ENCODE measurements at regions not wholly inside any gene's neighbourhood (a gene's known extent, or its start where the extent isn't known, plus 50 kb on each side); places are given as distances from the start of the nearest gene placed in this dataset.

DNA sequence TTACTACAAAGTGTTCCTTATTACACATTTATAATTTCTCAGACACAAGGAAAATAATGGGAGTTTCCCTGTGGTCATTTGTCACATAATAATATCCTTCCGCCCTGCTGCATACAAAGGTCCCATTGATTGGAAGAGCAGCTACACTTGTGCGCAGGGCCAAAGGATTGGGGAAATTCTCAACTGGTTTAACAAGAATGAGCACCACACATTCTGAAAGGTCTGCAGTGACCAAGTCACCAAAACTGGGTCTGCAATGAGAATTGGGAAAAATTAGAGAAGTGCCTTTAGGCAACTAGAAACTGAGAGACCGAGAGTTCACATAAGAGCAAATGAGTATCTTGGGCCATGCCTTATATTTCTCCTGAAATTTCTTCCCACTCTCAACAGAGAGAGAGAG lies 98.2 kb upstream of the NR2F2 start:
- TF ChIP-seq, protein P1, sequence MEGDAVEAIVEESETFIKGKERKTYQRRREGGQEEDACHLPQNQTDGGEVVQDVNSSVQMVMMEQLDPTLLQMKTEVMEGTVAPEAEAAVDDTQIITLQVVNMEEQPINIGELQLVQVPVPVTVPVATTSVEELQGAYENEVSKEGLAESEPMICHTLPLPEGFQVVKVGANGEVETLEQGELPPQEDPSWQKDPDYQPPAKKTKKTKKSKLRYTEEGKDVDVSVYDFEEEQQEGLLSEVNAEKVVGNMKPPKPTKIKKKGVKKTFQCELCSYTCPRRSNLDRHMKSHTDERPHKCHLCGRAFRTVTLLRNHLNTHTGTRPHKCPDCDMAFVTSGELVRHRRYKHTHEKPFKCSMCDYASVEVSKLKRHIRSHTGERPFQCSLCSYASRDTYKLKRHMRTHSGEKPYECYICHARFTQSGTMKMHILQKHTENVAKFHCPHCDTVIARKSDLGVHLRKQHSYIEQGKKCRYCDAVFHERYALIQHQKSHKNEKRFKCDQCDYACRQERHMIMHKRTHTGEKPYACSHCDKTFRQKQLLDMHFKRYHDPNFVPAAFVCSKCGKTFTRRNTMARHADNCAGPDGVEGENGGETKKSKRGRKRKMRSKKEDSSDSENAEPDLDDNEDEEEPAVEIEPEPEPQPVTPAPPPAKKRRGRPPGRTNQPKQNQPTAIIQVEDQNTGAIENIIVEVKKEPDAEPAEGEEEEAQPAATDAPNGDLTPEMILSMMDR (IDR thresholded peaks at IDR 0.05; ENCODE audit: partially characterized antibody, unreplicated experiment) = no peak
- no peak for DNase-seq
- Mint-ChIP-seq H3K4me3 (ENCODE audit: unreplicated experiment) (no peak overlapping the region), H3K36me3 (ENCODE audit: unreplicated experiment) (no peaks in the 10 kb centered on the region), H3K27ac (ENCODE audit: unreplicated experiment) (no peak overlapping the region), H3K9me3 (ENCODE audit: unreplicated experiment) (no peaks in the 10 kb centered on the region), H3K27me3 (ENCODE audit: unreplicated experiment) (no peaks in the 10 kb centered on the region), H3K4me1 (ENCODE audit: low read depth, unreplicated experiment) (no peaks in the 10 kb centered on the region)

DNA sequence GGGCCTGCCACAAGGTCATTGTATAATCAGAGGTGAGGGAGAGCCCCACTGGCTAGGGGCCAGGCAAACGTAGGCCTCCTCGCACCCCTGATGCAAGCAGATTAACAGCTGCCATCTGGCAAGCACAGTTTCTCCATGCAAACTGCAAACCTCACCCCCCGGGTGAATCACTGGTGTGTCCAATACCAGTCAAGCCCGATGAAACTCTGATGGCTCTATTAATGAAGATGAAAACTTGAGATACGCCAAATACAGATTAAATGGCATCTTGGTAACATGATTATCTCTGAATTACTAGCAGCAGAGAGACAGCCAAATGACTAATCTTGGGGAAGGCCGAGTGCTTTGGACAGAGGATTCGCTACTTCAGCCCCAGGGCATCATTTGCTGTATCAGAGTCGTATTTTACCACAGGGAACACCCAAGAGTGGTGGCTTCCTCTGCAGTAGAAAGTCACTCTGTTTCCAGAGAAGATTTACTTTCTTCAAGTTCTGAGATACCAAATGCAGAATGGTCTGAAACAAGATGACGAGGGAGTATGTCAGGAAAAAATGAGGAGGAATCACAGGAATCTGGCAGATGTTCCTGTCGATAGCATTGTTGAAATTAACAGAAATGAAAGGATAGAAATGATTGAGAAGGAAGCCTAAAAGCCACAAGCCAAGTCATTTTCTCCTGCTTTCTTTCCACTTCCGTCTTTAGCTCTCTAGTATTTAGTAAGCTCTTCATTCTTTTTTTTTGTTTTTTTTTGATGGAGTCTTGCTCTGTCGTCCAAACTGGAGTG lies 96.2 kb upstream of the NR2F2 start:
- no peak for DNase-seq
- H3K36me3 Mint-ChIP-seq (ENCODE audit: unreplicated experiment) = no peaks in the 10 kb centered on the region
- H3K27me3 Mint-ChIP-seq (ENCODE audit: unreplicated experiment) = no peaks in the 10 kb centered on the region
- H3K4me1 Mint-ChIP-seq (ENCODE audit: low read depth, unreplicated experiment) = no peaks in the 10 kb centered on the region
- TF ChIP-seq, protein P1 (IDR thresholded peaks at IDR 0.05; ENCODE audit: partially characterized antibody, unreplicated experiment) = no peak
- no peak overlapping the region for H3K27ac Mint-ChIP-seq (ENCODE audit: unreplicated experiment)
- no peaks in the 10 kb centered on the region for H3K9me3 Mint-ChIP-seq (ENCODE audit: unreplicated experiment)
- no peak overlapping the region for H3K4me3 Mint-ChIP-seq (ENCODE audit: unreplicated experiment)

DNA sequence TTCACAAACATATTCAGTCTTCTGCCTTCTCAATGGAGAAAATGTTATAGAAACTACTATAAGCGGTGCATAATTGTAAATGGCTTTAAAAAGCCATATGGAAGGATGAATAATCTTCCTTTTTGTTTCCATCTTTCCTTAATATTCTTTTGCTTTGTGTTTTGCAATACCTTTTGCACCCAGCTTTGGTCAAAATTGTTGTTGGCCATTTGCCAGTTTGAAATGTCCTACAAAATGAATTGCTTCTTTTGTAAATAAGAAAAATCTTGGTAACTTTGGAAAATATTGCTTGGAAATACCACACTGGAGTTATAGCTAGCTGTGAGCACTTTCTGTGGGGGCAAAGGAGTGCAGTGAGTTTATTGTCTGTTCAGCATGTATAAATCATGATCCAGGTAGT lies 93.5 kb upstream of the NR2F2 start:
- no peaks in the 10 kb centered on the region for H3K4me1 Mint-ChIP-seq (ENCODE audit: low read depth, unreplicated experiment)
- no peaks in the 10 kb centered on the region for H3K27me3 Mint-ChIP-seq (ENCODE audit: unreplicated experiment)
- H3K9me3 Mint-ChIP-seq (ENCODE audit: unreplicated experiment) = no peaks in the 10 kb centered on the region
- no peak for DNase-seq
- no peak overlapping the region for H3K4me3 Mint-ChIP-seq (ENCODE audit: unreplicated experiment)
- no peaks in the 10 kb centered on the region for H3K36me3 Mint-ChIP-seq (ENCODE audit: unreplicated experiment)
- TF ChIP-seq, protein P1 (IDR thresholded peaks at IDR 0.05; ENCODE audit: partially characterized antibody, unreplicated experiment) = no peak
- no peak overlapping the region for H3K27ac Mint-ChIP-seq (ENCODE audit: unreplicated experiment)

DNA sequence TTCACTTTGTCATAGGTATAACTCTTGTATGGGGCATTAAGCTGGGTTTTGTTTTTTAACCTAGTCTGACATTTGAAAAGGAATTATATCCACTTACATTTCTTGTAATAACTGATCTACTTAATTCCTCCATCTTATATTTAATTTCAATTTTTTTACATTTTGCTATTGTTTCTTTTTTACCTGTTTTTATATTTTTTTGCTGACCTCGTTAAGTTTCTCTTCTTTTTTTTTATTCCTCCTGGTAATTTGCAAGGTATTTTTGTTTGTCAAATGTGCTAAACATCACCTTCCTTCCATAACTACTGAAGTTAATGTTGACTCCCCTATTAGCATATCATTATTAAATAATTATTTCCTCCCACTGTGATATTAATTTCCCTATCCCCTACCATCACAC lies 87.7 kb upstream of the NR2F2 start:
- no peaks in the 10 kb centered on the region for H3K4me1 Mint-ChIP-seq (ENCODE audit: low read depth, unreplicated experiment)
- DNase-seq = no peak
- no peaks in the 10 kb centered on the region for H3K36me3 Mint-ChIP-seq (ENCODE audit: unreplicated experiment)
- no peaks in the 10 kb centered on the region for H3K27me3 Mint-ChIP-seq (ENCODE audit: unreplicated experiment)
- no peaks in the 10 kb centered on the region for H3K9me3 Mint-ChIP-seq (ENCODE audit: unreplicated experiment)
- TF ChIP-seq, protein P1 (IDR thresholded peaks at IDR 0.05; ENCODE audit: partially characterized antibody, unreplicated experiment) = no peak
- no peak overlapping the region for H3K4me3 Mint-ChIP-seq (ENCODE audit: unreplicated experiment)
- H3K27ac Mint-ChIP-seq (ENCODE audit: unreplicated experiment) = no peak overlapping the region

DNA sequence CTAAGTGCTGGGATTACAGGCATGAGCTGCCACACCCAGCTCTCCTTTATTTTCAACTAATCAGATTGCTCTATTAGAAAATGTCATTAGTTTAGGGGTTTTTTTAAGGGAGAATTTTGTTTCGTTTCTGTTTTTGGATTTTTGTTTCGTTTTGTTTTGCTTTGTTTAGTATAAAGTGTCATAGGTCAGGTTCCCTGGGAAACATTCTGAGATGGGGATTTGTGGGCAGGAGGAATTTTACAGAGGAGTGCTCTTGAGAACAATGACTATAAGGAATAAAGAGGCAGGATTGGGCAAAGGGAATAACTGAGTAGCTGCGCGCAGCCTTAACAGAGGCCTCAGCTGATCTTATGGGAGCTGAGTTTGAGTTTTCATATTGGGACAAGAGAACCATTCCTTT lies 86.8 kb upstream of the NR2F2 start:
- Mint-ChIP-seq H3K27me3 (ENCODE audit: unreplicated experiment) (no peaks in the 10 kb centered on the region), H3K36me3 (ENCODE audit: unreplicated experiment) (no peaks in the 10 kb centered on the region), H3K9me3 (ENCODE audit: unreplicated experiment) (no peaks in the 10 kb centered on the region), H3K27ac (ENCODE audit: unreplicated experiment) (no peak overlapping the region), H3K4me1 (ENCODE audit: low read depth, unreplicated experiment) (no peaks in the 10 kb centered on the region), H3K4me3 (ENCODE audit: unreplicated experiment) (no peak overlapping the region)
- no peak for DNase-seq
- TF ChIP-seq, protein P1 (IDR thresholded peaks at IDR 0.05; ENCODE audit: partially characterized antibody, unreplicated experiment) = no peak

Measured in glutamatergic neuron (in vitro differentiated cells).